ENCODE measurements at regions not wholly inside any gene's neighbourhood (a gene's known extent, or its start where the extent isn't known, plus 50 kb on each side); places are given as distances from the start of the nearest gene placed in this dataset.

- no peak overlapping the region for H3K27ac Mint-ChIP-seq
- H3K36me3 Mint-ChIP-seq (ENCODE audit: low read depth) = no peaks in the 10 kb centered on the region
- H3K4me1 Mint-ChIP-seq (ENCODE audit: low read depth) = no peaks in the 10 kb centered on the region
- peaks cover 3% of the 10 kb centered on the region for H3K27me3 Mint-ChIP-seq (ENCODE audit: low read depth)
- H3K4me3 Mint-ChIP-seq = no peak overlapping the region
- no peak for DNase-seq (ENCODE audit: low spot score)
- H3K9me3 Mint-ChIP-seq = no peaks in the 10 kb centered on the region
Measured at GRCh38 chr17:68812876-68813584, 142.2 kb downstream of the ABCA8 start.

- H3K27ac Mint-ChIP-seq = no peak overlapping the region
- DNase-seq (ENCODE audit: low spot score) = no peak
- H3K27me3 Mint-ChIP-seq (ENCODE audit: low read depth) = peaks cover 3% of the 10 kb centered on the region
- H3K4me3 Mint-ChIP-seq = no peak overlapping the region
- H3K9me3 Mint-ChIP-seq = no peaks in the 10 kb centered on the region
- no peaks in the 10 kb centered on the region for H3K4me1 Mint-ChIP-seq (ENCODE audit: low read depth)
- H3K36me3 Mint-ChIP-seq (ENCODE audit: low read depth) = no peaks in the 10 kb centered on the region
Measured at GRCh38 chr17:68809148-68809547, 146.0 kb downstream of the ABCA8 start.

GRCh38 chr17:68807998-68808772 is 147.0 kb downstream of the ABCA8 start:
- Mint-ChIP-seq H3K36me3 (ENCODE audit: low read depth) (no peaks in the 10 kb centered on the region), H3K9me3 (no peaks in the 10 kb centered on the region), H3K4me1 (ENCODE audit: low read depth) (no peaks in the 10 kb centered on the region), H3K4me3 (no peak overlapping the region), H3K27ac (no peak overlapping the region), H3K27me3 (ENCODE audit: low read depth) (peaks cover 3% of the 10 kb centered on the region)
- DNase-seq (ENCODE audit: low spot score) = no peak

GRCh38 chr17:68805609-68806008 is 149.6 kb downstream of the ABCA8 start:
- no peak for DNase-seq (ENCODE audit: low spot score)
- H3K4me1 Mint-ChIP-seq (ENCODE audit: low read depth) = no peaks in the 10 kb centered on the region
- H3K27ac Mint-ChIP-seq = no peak overlapping the region
- H3K4me3 Mint-ChIP-seq = no peak overlapping the region
- no peaks in the 10 kb centered on the region for H3K27me3 Mint-ChIP-seq (ENCODE audit: low read depth)
- H3K9me3 Mint-ChIP-seq = no peaks in the 10 kb centered on the region
- no peaks in the 10 kb centered on the region for H3K36me3 Mint-ChIP-seq (ENCODE audit: low read depth)

- Mint-ChIP-seq H3K9me3 (no peaks in the 10 kb centered on the region), H3K4me3 (no peak overlapping the region), H3K27ac (no peak overlapping the region), H3K4me1 (ENCODE audit: low read depth) (no peaks in the 10 kb centered on the region), H3K36me3 (ENCODE audit: low read depth) (no peaks in the 10 kb centered on the region), H3K27me3 (ENCODE audit: low read depth) (no peaks in the 10 kb centered on the region)
- no peak for DNase-seq (ENCODE audit: low spot score)
Measured at GRCh38 chr17:68804777-68805520, 150.2 kb downstream of the ABCA8 start.

- Mint-ChIP-seq H3K4me1 (ENCODE audit: low read depth) (no peaks in the 10 kb centered on the region), H3K36me3 (ENCODE audit: low read depth) (no peaks in the 10 kb centered on the region), H3K27ac (no peak overlapping the region), H3K27me3 (ENCODE audit: low read depth) (no peaks in the 10 kb centered on the region), H3K4me3 (no peak overlapping the region), H3K9me3 (no peaks in the 10 kb centered on the region)
- DNase-seq (ENCODE audit: low spot score) = no peak
Measured at GRCh38 chr17:68803164-68803929, 151.8 kb downstream of the ABCA8 start.

- Mint-ChIP-seq H3K9me3 (no peaks in the 10 kb centered on the region), H3K4me3 (no peak overlapping the region), H3K36me3 (ENCODE audit: low read depth) (no peaks in the 10 kb centered on the region), H3K27ac (no peak overlapping the region), H3K27me3 (ENCODE audit: low read depth) (no peaks in the 10 kb centered on the region), H3K4me1 (ENCODE audit: low read depth) (no peaks in the 10 kb centered on the region)
- no peak for DNase-seq (ENCODE audit: low spot score)
Measured at GRCh38 chr17:68801335-68802247, 153.6 kb downstream of the ABCA8 start.

- Mint-ChIP-seq H3K9me3 (no peaks in the 10 kb centered on the region), H3K4me1 (ENCODE audit: low read depth) (no peaks in the 10 kb centered on the region), H3K27ac (no peak overlapping the region), H3K4me3 (no peak overlapping the region), H3K27me3 (ENCODE audit: low read depth) (no peaks in the 10 kb centered on the region), H3K36me3 (ENCODE audit: low read depth) (no peaks in the 10 kb centered on the region)
- DNase-seq (ENCODE audit: low spot score) = no peak
Measured at GRCh38 chr17:68800751-68801150, 154.4 kb downstream of the ABCA8 start.

GRCh38 chr17:68794636-68795434 is 160.4 kb downstream of the ABCA8 start:
- H3K36me3 Mint-ChIP-seq (ENCODE audit: low read depth) = peaks cover 1% of the 10 kb centered on the region
- no peaks in the 10 kb centered on the region for H3K9me3 Mint-ChIP-seq
- H3K4me3 Mint-ChIP-seq = peak overlapping the region; percentile 66
- no peak for DNase-seq (ENCODE audit: low spot score)
- H3K4me1 Mint-ChIP-seq (ENCODE audit: low read depth) = peaks cover 8% of the 10 kb centered on the region
- peaks cover 3% of the 10 kb centered on the region for H3K27me3 Mint-ChIP-seq (ENCODE audit: low read depth)
- peak overlapping the region; percentile 43 for H3K27ac Mint-ChIP-seq

GRCh38 chr17:68792873-68793272 is 162.3 kb downstream of the ABCA8 start:
- no peaks in the 10 kb centered on the region for H3K9me3 Mint-ChIP-seq

GRCh38 chr17:68792042-68792685 is 163.0 kb downstream of the ABCA8 start:
- Mint-ChIP-seq H3K27me3 (ENCODE audit: low read depth) (peaks cover 5% of the 10 kb centered on the region), H3K9me3 (no peaks in the 10 kb centered on the region), H3K4me3 (no peak overlapping the region), H3K36me3 (ENCODE audit: low read depth) (peaks cover 1% of the 10 kb centered on the region), H3K27ac (no peak overlapping the region), H3K4me1 (ENCODE audit: low read depth) (peaks cover 8% of the 10 kb centered on the region)
- no peak for DNase-seq (ENCODE audit: low spot score)

More at GRCh38 chr17:68792873-68793272, 162.3 kb downstream of the ABCA8 start:
- Mint-ChIP-seq H3K4me3 (no peak overlapping the region), H3K27ac (no peak overlapping the region), H3K36me3 (ENCODE audit: low read depth) (peaks cover 1% of the 10 kb centered on the region), H3K4me1 (ENCODE audit: low read depth) (peaks cover 8% of the 10 kb centered on the region), H3K27me3 (ENCODE audit: low read depth) (peaks cover 5% of the 10 kb centered on the region)
- DNase-seq (ENCODE audit: low spot score) = no peak

- H3K27me3 Mint-ChIP-seq (ENCODE audit: low read depth) = peaks cover 5% of the 10 kb centered on the region
- no peak overlapping the region for H3K27ac Mint-ChIP-seq
- H3K36me3 Mint-ChIP-seq (ENCODE audit: low read depth) = peaks cover 1% of the 10 kb centered on the region
Measured at GRCh38 chr17:68790931-68791330, 164.3 kb downstream of the ABCA8 start.

More at GRCh38 chr17:68790931-68791330, 164.3 kb downstream of the ABCA8 start:
- Mint-ChIP-seq H3K4me1 (ENCODE audit: low read depth) (peaks cover 8% of the 10 kb centered on the region), H3K9me3 (no peaks in the 10 kb centered on the region), H3K4me3 (no peak overlapping the region)
- no peak for DNase-seq (ENCODE audit: low spot score)
